H9 (cell line): ENCODE measurements at regions not wholly inside any gene's neighbourhood (a gene's known extent, or its start where the extent isn't known, plus 50 kb on each side); places are given as distances from the start of the nearest gene placed in this dataset.

ENCODE experiments used
- DNase-seq: peaks from one replicate; pipeline ENCODE4 v3.0.0-alpha.2; 2017
- H2AFZ ChIP-seq: one replicate; pipeline ENCODE4 v1.6.1; 2013; ENCODE audit warnings: mild to moderate bottlenecking, low read length, control low read depth, moderate library complexity
- H2AK5ac ChIP-seq: 2 replicates; pipeline ENCODE4 v1.6.1; 2013; ENCODE audit warnings: low read length, control low read depth, mixed read lengths; ENCODE audit not compliant: insufficient read length
- H2BK120ac ChIP-seq: one replicate; pipeline ENCODE4 v1.6.1; 2013; ENCODE audit warnings: low read depth, mild to moderate bottlenecking, low read length, control low read depth, inconsistent platforms; ENCODE audit not compliant: poor library complexity, severe bottlenecking
- H2BK12ac ChIP-seq: 2 replicates; pipeline ENCODE4 v1.6.1; 2013; ENCODE audit warnings: low read length, control low read depth, mixed read lengths, low read depth; ENCODE audit not compliant: insufficient read length
- H2BK15ac ChIP-seq: 2 replicates; pipeline ENCODE4 v1.6.1; 2013; ENCODE audit warnings: low read depth, low read length, control low read depth
- H2BK20ac ChIP-seq: one replicate; pipeline ENCODE4 v1.6.1; 2013; ENCODE audit warnings: low read depth, mild to moderate bottlenecking, low read length, control low read depth, inconsistent platforms; ENCODE audit not compliant: poor library complexity, severe bottlenecking
- H2BK5ac ChIP-seq: 2 replicates; pipeline ENCODE4 v1.6.1; 2013; ENCODE audit warnings: low read length, control low read depth, mixed read lengths; ENCODE audit not compliant: insufficient read length
- H3K14ac ChIP-seq: 2 replicates; pipeline ENCODE4 v1.6.1; 2013; ENCODE audit warnings: low read length, control low read depth; ENCODE audit not compliant: insufficient read depth
- H3K18ac ChIP-seq: 2 replicates; pipeline ENCODE4 v1.6.1; 2013; ENCODE audit warnings: low read depth, mild to moderate bottlenecking, mixed read lengths, low read length, control low read depth; ENCODE audit not compliant: insufficient read length
- H3K23ac ChIP-seq: 2 replicates; pipeline ENCODE4 v1.6.1; 2013; ENCODE audit warnings: low read length, control low read depth, mixed read lengths, low read depth; ENCODE audit not compliant: insufficient read length
- H3K23me2 ChIP-seq: 2 replicates; pipeline ENCODE4 v1.6.1; 2013; ENCODE audit warnings: low read depth, mild to moderate bottlenecking, mixed read lengths, low read length, control low read depth; ENCODE audit not compliant: insufficient read length, poor library complexity, severe bottlenecking
- H3K27ac ChIP-seq: 2 replicates; pipeline ENCODE4 v1.5.1; 2013; ENCODE audit warnings: low read length, control low read depth, mixed read lengths, low read depth; ENCODE audit not compliant: insufficient read length
- H3K27me3 ChIP-seq: 2 replicates; pipeline ENCODE4 v1.6.1; 2013; ENCODE audit warnings: low read length, control low read depth, inconsistent platforms; ENCODE audit not compliant: insufficient read depth
- H3K4ac ChIP-seq: 2 replicates; pipeline ENCODE4 v1.6.1; 2013; ENCODE audit warnings: low read depth, mild to moderate bottlenecking, control low read depth, inconsistent platforms, low read length, moderate library complexity
- H3K4me1 ChIP-seq: 2 replicates; pipeline ENCODE4 v1.6.1; 2013; ENCODE audit warnings: low read length, control low read depth, inconsistent platforms; ENCODE audit not compliant: insufficient read depth
- H3K4me2 ChIP-seq: 2 replicates; pipeline ENCODE4 v1.6.1; 2013; ENCODE audit warnings: low read length, control low read depth, mixed read lengths; ENCODE audit not compliant: insufficient read length, insufficient read depth
- H3K56ac ChIP-seq: 2 replicates; pipeline ENCODE4 v1.6.1; 2013; ENCODE audit warnings: low read depth, mild to moderate bottlenecking, mixed read lengths, low read length, control low read depth; ENCODE audit not compliant: insufficient read length
- H3K79me1 ChIP-seq: 2 replicates; pipeline ENCODE4 v1.6.1; 2013; ENCODE audit warnings: low read depth, mild to moderate bottlenecking, moderate library complexity, low read length, control low read depth, inconsistent platforms; ENCODE audit not compliant: insufficient read depth, poor library complexity, severe bottlenecking
- H3K79me2 ChIP-seq: 2 replicates; pipeline ENCODE4 v1.6.1; 2013; ENCODE audit warnings: low read length, control low read depth, inconsistent platforms; ENCODE audit not compliant: insufficient read depth
- H3K9ac ChIP-seq: 2 replicates; pipeline ENCODE4 v1.6.1; 2013; ENCODE audit warnings: low read length, control low read depth, mixed read lengths; ENCODE audit not compliant: insufficient read length; ENCODE audit errors: extremely low read depth
- H3K9me3 ChIP-seq: one replicate; pipeline ENCODE4 v1.6.1; 2013; ENCODE audit warnings: low read depth, low read length, inconsistent platforms; ENCODE audit not compliant: control insufficient read depth
- H3T11ph ChIP-seq: one replicate; pipeline ENCODE4 v1.6.1; 2013; ENCODE audit warnings: mild to moderate bottlenecking, low read length, control low read depth, inconsistent platforms
- H4K20me1 ChIP-seq: one replicate; pipeline ENCODE4 v1.6.1; 2013; ENCODE audit not compliant: control insufficient read depth, insufficient read length, insufficient read depth
- H4K5ac ChIP-seq: 2 replicates; pipeline ENCODE4 v1.6.1; 2013; ENCODE audit warnings: low read depth, mild to moderate bottlenecking, mixed read lengths, low read length, control low read depth; ENCODE audit not compliant: insufficient read length
- H4K8ac ChIP-seq: replicated peaks from 2 replicates; pipeline ENCODE4 v1.6.1; 2013; ENCODE audit warnings: low read length, control low read depth, mixed read lengths, low read depth; ENCODE audit not compliant: insufficient read length
- H4K91ac ChIP-seq: 2 replicates; pipeline ENCODE4 v1.6.1; 2013; ENCODE audit warnings: low read depth, mild to moderate bottlenecking, moderate library complexity, mixed read lengths, low read length, control low read depth; ENCODE audit not compliant: insufficient read length
- H3K27ac Mint-ChIP-seq, 3 experiments: 2 replicates in 2 of 3; 3 replicates in 1 of 3; pipeline ENCODE4 v1.8.0; 2020 to 2021; ENCODE audit warnings: mixed read lengths in 3 of 3, mild to moderate bottlenecking in 1 of 3, moderate library complexity in 1 of 3
- H3K27me3 Mint-ChIP-seq: 2 replicates; pipeline ENCODE4 v1.8.0; 2021; ENCODE audit warnings: low read depth, mild to moderate bottlenecking, moderate library complexity, mixed read lengths
- H3K36me3 Mint-ChIP-seq, 3 experiments: 2 replicates in 2 of 3; 3 replicates in 1 of 3; pipeline ENCODE4 v1.8.0; 2020 to 2021; ENCODE audit warnings: low read depth in 3 of 3, mixed read lengths in 3 of 3; ENCODE audit not compliant: insufficient read depth in 1 of 3
- H3K4me1 Mint-ChIP-seq, 2 experiments: 2 replicates each; pipeline ENCODE4 v1.8.0; 2020; ENCODE audit warnings: mixed read lengths in 2 of 2
- H3K4me3 Mint-ChIP-seq, 2 experiments: 2 replicates in 1 of 2; 3 replicates in 1 of 2; pipeline ENCODE4 v1.8.0; 2020 to 2021; ENCODE audit warnings: mild to moderate bottlenecking in 2 of 2, mixed read lengths in 2 of 2, moderate library complexity in 1 of 2
- H3K9me3 Mint-ChIP-seq, 2 experiments: 2 replicates in 1 of 2; 3 replicates in 1 of 2; pipeline ENCODE4 v1.8.0; 2020; ENCODE audit warnings: mild to moderate bottlenecking in 2 of 2, mixed read lengths in 2 of 2, moderate library complexity in 1 of 2
- WGBS: extraction: QIAGEN DNeasy Blood & Tissue Kit; methylation state at CpG from one replicate; pipeline ENCODE4 v1.1.7; 2013; ENCODE audit warnings: missing lambda C conversion rate, low lambda C conversion rate, mixed read lengths; ENCODE audit not compliant: insufficient read length; ENCODE audit errors: extremely low coverage; 5-methylcytosine and 5-hydroxymethylcytosine counted together
- TF ChIP-seq, protein P1 (sequence below): fragments of 200-600 bp; sonication (generic); conservative IDR thresholded peaks from 3 replicates; pipeline ENCODE4 v1.8.0; 2021; ENCODE audit warnings: antibody characterized with exemption, mild to moderate bottlenecking

DNA sequence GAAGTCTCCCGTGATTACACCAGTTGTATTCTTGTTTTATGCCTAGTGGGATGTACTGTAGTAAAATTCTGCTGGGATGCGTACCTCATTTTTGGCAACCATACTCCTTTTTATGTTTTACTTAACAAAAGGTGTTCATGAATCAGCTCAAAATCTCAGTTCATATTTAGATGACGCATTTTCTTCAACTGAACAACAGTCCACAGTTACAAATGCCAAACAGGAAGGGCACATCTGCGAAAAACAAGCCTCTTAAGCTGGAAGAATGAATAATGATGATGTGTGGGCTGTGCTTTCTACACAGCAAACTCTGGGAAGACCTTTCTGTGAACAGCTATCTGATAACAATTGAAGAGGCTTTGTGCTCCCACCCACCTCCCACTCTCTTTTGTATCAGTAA, 68.4 kb upstream of the NRBF2 start:
- TF ChIP-seq, protein P1, sequence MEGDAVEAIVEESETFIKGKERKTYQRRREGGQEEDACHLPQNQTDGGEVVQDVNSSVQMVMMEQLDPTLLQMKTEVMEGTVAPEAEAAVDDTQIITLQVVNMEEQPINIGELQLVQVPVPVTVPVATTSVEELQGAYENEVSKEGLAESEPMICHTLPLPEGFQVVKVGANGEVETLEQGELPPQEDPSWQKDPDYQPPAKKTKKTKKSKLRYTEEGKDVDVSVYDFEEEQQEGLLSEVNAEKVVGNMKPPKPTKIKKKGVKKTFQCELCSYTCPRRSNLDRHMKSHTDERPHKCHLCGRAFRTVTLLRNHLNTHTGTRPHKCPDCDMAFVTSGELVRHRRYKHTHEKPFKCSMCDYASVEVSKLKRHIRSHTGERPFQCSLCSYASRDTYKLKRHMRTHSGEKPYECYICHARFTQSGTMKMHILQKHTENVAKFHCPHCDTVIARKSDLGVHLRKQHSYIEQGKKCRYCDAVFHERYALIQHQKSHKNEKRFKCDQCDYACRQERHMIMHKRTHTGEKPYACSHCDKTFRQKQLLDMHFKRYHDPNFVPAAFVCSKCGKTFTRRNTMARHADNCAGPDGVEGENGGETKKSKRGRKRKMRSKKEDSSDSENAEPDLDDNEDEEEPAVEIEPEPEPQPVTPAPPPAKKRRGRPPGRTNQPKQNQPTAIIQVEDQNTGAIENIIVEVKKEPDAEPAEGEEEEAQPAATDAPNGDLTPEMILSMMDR: no peak
- H3K79me1 ChIP-seq: no peaks in the 10 kb centered on the region
- no peak overlapping the region for H3K23ac ChIP-seq
- no peak overlapping the region for H3K27ac ChIP-seq
- H3K4ac ChIP-seq: no peak overlapping the region
- no peaks in the 10 kb centered on the region for H3K79me2 ChIP-seq
- no peaks in the 10 kb centered on the region for H3K27me3 Mint-ChIP-seq
- H3K36me3 Mint-ChIP-seq: no peaks in the 10 kb centered on the region
- H4K20me1 ChIP-seq: no peaks in the 10 kb centered on the region
- peaks cover 19 to 20% of the 10 kb centered on the region in 2 experiments for H3K4me1 Mint-ChIP-seq
- no peak for DNase-seq
- H4K5ac ChIP-seq: no peak overlapping the region
- no peak overlapping the region for H3K18ac ChIP-seq
- no peak overlapping the region for H3K4me3 Mint-ChIP-seq
- no peak overlapping the region for H2BK20ac ChIP-seq
- H3K56ac ChIP-seq: no peak overlapping the region
- no peak overlapping the region for H2BK120ac ChIP-seq
- no peak overlapping the region for H4K91ac ChIP-seq
- no peak overlapping the region for H2BK15ac ChIP-seq
- H3K9ac ChIP-seq: no peak overlapping the region
- WGBS: no CpG with 5 or more reads among the region's 4 CpGs
- no peak overlapping the region for H2AK5ac ChIP-seq
- no peaks in the 10 kb centered on the region for H3K9me3 Mint-ChIP-seq
- no peaks in the 10 kb centered on the region for H3K9me3 ChIP-seq
- H3K4me1 ChIP-seq: no peaks in the 10 kb centered on the region; the same call in none of the 2 replicates
- no peak overlapping the region for H4K8ac ChIP-seq
- H3T11ph ChIP-seq: no peak overlapping the region
- H3K27me3 ChIP-seq: no peaks in the 10 kb centered on the region
- H2BK12ac ChIP-seq: no peak overlapping the region
- no peak overlapping the region for H3K14ac ChIP-seq
- no peak overlapping the region for H2AFZ ChIP-seq
- H3K4me2 ChIP-seq: no peak overlapping the region
- H3K23me2 ChIP-seq: no peaks in the 10 kb centered on the region
- 0 out of 7 replicates have a peak overlapping the region, but pooled peaks of 1 of the 3 experiments have one; percentile 0 for H3K27ac Mint-ChIP-seq
- H2BK5ac ChIP-seq: no peak overlapping the region
